Astrocyte (in vitro differentiated cells and primary cell): ENCODE measurements at regions not wholly inside any gene's neighbourhood (a gene's known extent, or its start where the extent isn't known, plus 50 kb on each side); places are given as distances from the start of the nearest gene placed in this dataset.

Experiments used
- DNase-seq: peaks from one replicate; pipeline ENCODE4 v3.0.0-alpha.2; 2010; ENCODE audit warnings: low read depth
- FAIRE-seq: peaks from 2 replicates; lab custom pipeline; 2011; peaks lifted over from hg19 to GRCh38; lab: Jason Lieb, UNC
- H2AFZ ChIP-seq: 2 replicates; pipeline ENCODE4 v1.6.0; 2012; ENCODE audit warnings: low read depth, low read length, inconsistent platforms
- H3K27ac ChIP-seq: 2 replicates; pipeline ENCODE4 v1.5.1; 2011; ENCODE audit warnings: low read depth, low read length, inconsistent platforms
- H3K27me3 ChIP-seq: 2 replicates; pipeline ENCODE4 v1.6.0; 2011; ENCODE audit warnings: low read length, inconsistent platforms; ENCODE audit not compliant: insufficient read depth
- H3K36me3 ChIP-seq: 2 replicates; pipeline ENCODE4 v1.5.1; 2011; ENCODE audit warnings: low read length, inconsistent platforms; ENCODE audit not compliant: insufficient read depth
- H3K4me1 ChIP-seq: 2 replicates; pipeline ENCODE4 v1.5.1; 2011; ENCODE audit warnings: low read length, inconsistent platforms; ENCODE audit not compliant: insufficient read depth
- H3K4me2 ChIP-seq: 2 replicates; pipeline ENCODE4 v1.6.0; 2012; ENCODE audit warnings: low read length, inconsistent platforms
- H3K4me3 ChIP-seq: 2 replicates; pipeline ENCODE4 v1.5.1; 2011; ENCODE audit warnings: low read depth, mild to moderate bottlenecking, low read length, inconsistent platforms; ENCODE audit not compliant: insufficient read depth
- H3K79me2 ChIP-seq: 2 replicates; pipeline ENCODE4 v1.6.0; 2012; ENCODE audit warnings: mild to moderate bottlenecking, low read length, inconsistent platforms; ENCODE audit not compliant: insufficient read depth
- H3K9ac ChIP-seq: 2 replicates; pipeline ENCODE4 v1.6.0; 2012; ENCODE audit warnings: mild to moderate bottlenecking, low read length, inconsistent platforms
- H3K9me3 ChIP-seq: 2 replicates; pipeline ENCODE4 v1.5.1; 2012; ENCODE audit warnings: low read depth, mild to moderate bottlenecking, low read length, inconsistent platforms; ENCODE audit not compliant: insufficient read depth
- H4K20me1 ChIP-seq: 2 replicates; pipeline ENCODE4 v1.6.0; 2012; ENCODE audit warnings: low read length, inconsistent platforms; ENCODE audit not compliant: insufficient read depth
- H3K27ac Mint-ChIP-seq: one replicate; pipeline ENCODE4 v1.8.0; 2021; ENCODE audit warnings: mild to moderate bottlenecking, mixed read lengths; ENCODE audit not compliant: unreplicated experiment
- H3K27me3 Mint-ChIP-seq: one replicate; pipeline ENCODE4 v1.8.0; 2021; ENCODE audit warnings: low read depth, mixed read lengths; ENCODE audit not compliant: unreplicated experiment
- H3K36me3 Mint-ChIP-seq: one replicate; pipeline ENCODE4 v1.8.0; 2021; ENCODE audit warnings: low read depth, mixed read lengths; ENCODE audit not compliant: unreplicated experiment
- H3K4me1 Mint-ChIP-seq: one replicate; pipeline ENCODE4 v1.8.0; 2021; ENCODE audit warnings: low read depth, mixed read lengths; ENCODE audit not compliant: unreplicated experiment
- H3K4me3 Mint-ChIP-seq: one replicate; pipeline ENCODE4 v1.8.0; 2021; ENCODE audit warnings: mild to moderate bottlenecking, moderate library complexity, mixed read lengths; ENCODE audit not compliant: unreplicated experiment
- H3K9me3 Mint-ChIP-seq: one replicate; pipeline ENCODE4 v1.8.0; 2021; ENCODE audit warnings: mild to moderate bottlenecking, mixed read lengths; ENCODE audit not compliant: unreplicated experiment
- CTCF ChIP-seq: IDR thresholded peaks from 2 replicates; pipeline ENCODE4 v1.5.1; 2011; ENCODE audit warnings: low read depth, mild to moderate bottlenecking, inconsistent platforms, low read length, moderate library complexity; ENCODE audit not compliant: insufficient read depth
- EZH2 ChIP-seq: IDR thresholded peaks from 2 replicates; pipeline ENCODE4 v1.6.1; 2012; ENCODE audit warnings: mild to moderate bottlenecking, low read length, inconsistent platforms; ENCODE audit not compliant: insufficient read depth

GRCh38 chr4:169906821-169907220 is 119.4 kb downstream of the MFAP3L start:
- Histone ChIP-seq H3K9ac (no peak overlapping the region), H3K9me3 (no peaks in the 10 kb centered on the region), H3K79me2 (no peaks in the 10 kb centered on the region), H3K4me2 (no peak overlapping the region), H3K27me3 (no peaks in the 10 kb centered on the region), H4K20me1 (no peaks in the 10 kb centered on the region), H3K4me3 (no peak overlapping the region), H2AFZ (no peak overlapping the region), H3K27ac (no peak overlapping the region), H3K36me3 (no peaks in the 10 kb centered on the region), H3K4me1 (no peaks in the 10 kb centered on the region)
- FAIRE-seq, result no peak
- TF ChIP-seq EZH2, result no peak
- no peak for TF ChIP-seq CTCF
- Mint-ChIP-seq H3K27ac (no peak overlapping the region), H3K27me3 (no peaks in the 10 kb centered on the region), H3K9me3 (peaks cover 2% of the 10 kb centered on the region), H3K4me3 (no peak overlapping the region), H3K4me1 (no peaks in the 10 kb centered on the region), H3K36me3 (no peaks in the 10 kb centered on the region)
- DNase-seq, result no peak

GRCh38 chr4:169906104-169906503 is 120.1 kb downstream of the MFAP3L start:
- Histone ChIP-seq H3K9me3 (no peaks in the 10 kb centered on the region), H3K4me3 (no peak overlapping the region), H3K9ac (no peak overlapping the region), H3K4me2 (no peak overlapping the region), H3K27me3 (no peaks in the 10 kb centered on the region), H3K27ac (no peak overlapping the region), H3K36me3 (no peaks in the 10 kb centered on the region), H4K20me1 (no peaks in the 10 kb centered on the region), H2AFZ (no peak overlapping the region), H3K4me1 (no peaks in the 10 kb centered on the region), H3K79me2 (no peaks in the 10 kb centered on the region)
- Mint-ChIP-seq H3K36me3 (no peaks in the 10 kb centered on the region), H3K4me1 (no peaks in the 10 kb centered on the region), H3K9me3 (peaks cover 2% of the 10 kb centered on the region), H3K27me3 (no peaks in the 10 kb centered on the region), H3K4me3 (no peak overlapping the region), H3K27ac (no peak overlapping the region)
- no peak for TF ChIP-seq EZH2
- no peak for TF ChIP-seq CTCF
- FAIRE-seq (no peak), DNase-seq (no peak)

- no peak overlapping the region for H3K27ac ChIP-seq
- no peaks in the 10 kb centered on the region for H3K36me3 Mint-ChIP-seq
- peaks cover 5% of the 10 kb centered on the region for H3K4me1 ChIP-seq
- no peak for DNase-seq
- no peak overlapping the region for H3K9ac ChIP-seq
- no peak for FAIRE-seq
- no peaks in the 10 kb centered on the region for H3K27me3 ChIP-seq
- H3K4me1 Mint-ChIP-seq, result peaks cover 15% of the 10 kb centered on the region
- peaks cover 2% of the 10 kb centered on the region for H3K9me3 Mint-ChIP-seq
- H3K4me2 ChIP-seq, result no peak overlapping the region
- no peaks in the 10 kb centered on the region for H4K20me1 ChIP-seq
- TF ChIP-seq EZH2 (no peak), CTCF (no peak)
- H3K27me3 Mint-ChIP-seq, result no peaks in the 10 kb centered on the region
- no peak overlapping the region for H2AFZ ChIP-seq
- H3K9me3 ChIP-seq, result no peaks in the 10 kb centered on the region
- no peak overlapping the region for H3K4me3 ChIP-seq
- no peak overlapping the region for H3K4me3 Mint-ChIP-seq
- H3K27ac Mint-ChIP-seq, result no peak overlapping the region
- no peaks in the 10 kb centered on the region for H3K36me3 ChIP-seq
- no peaks in the 10 kb centered on the region for H3K79me2 ChIP-seq
Measured at GRCh38 chr4:169902658-169903345, 123.4 kb downstream of the MFAP3L start.
